ENCODE measurements at regions not wholly inside any gene's neighbourhood (a gene's known extent, or its start where the extent isn't known, plus 50 kb on each side); places are given as distances from the start of the nearest gene placed in this dataset.

GRCh38 chr2:43019536-43020183, 206.7 kb downstream of the ZFP36L2 start:
- Histone ChIP-seq H3K9ac (ENCODE audit: low read depth in 1 of 2, low read length in 2 of 2) (no peak overlapping the region), H3K27ac (ENCODE audit: low read depth in 1 of 2, low read length in 2 of 2) (no peak overlapping the region), H3K4me3 (ENCODE audit: low read depth in 1 of 3, low read length in 3 of 3) (no peak overlapping the region), H3K36me3 (ENCODE audit: control insufficient read depth in 4 of 4, insufficient read depth in 3 of 4, low read depth in 1 of 4, low read length in 3 of 4) (no peaks in the 10 kb centered on the region), H3K4me1 (ENCODE audit: control insufficient read depth in 4 of 4, insufficient read depth in 4 of 4, low read length in 3 of 4) (peaks cover 2 to 16% (median 12%) of the 10 kb centered on the region in 4 donors), H3K27me3 (ENCODE audit: control insufficient read depth in 4 of 4, insufficient read depth in 4 of 4, low read length in 3 of 4) (no peaks in the 10 kb centered on the region), H3K9me3 (ENCODE audit: control insufficient read depth in 4 of 4, low read length in 3 of 4) (peaks cover 0 to 5% (median 1%) of the 10 kb centered on the region in 4 donors)
- DNase-seq (ENCODE audit: low spot score) = no peak
- WGBS = 97% methylated on average over 7 of the region's 7 CpGs
- TF ChIP-seq FOXA1 (IDR thresholded peaks at IDR 0.05) (no peak), YY1 (IDR thresholded peaks at IDR 0.05) (no peak), NR2F2 (IDR thresholded peaks at IDR 0.05) (no peak), HNF4A (conservative IDR thresholded peaks at IDR 0.05) (no peak), SP1 (IDR thresholded peaks at IDR 0.05) (no peak), ZBTB33 (IDR thresholded peaks at IDR 0.05) (no peak), CTCF (IDR thresholded peaks at IDR 0.05; ENCODE audit: low read depth, low read length, missing input control) (no peak), JUND (IDR thresholded peaks at IDR 0.05) (no peak), TAF1 (conservative IDR thresholded peaks at IDR 0.05) (no peak)

- 88% methylated on average over 5 of the region's 5 CpGs for WGBS
These were observed 207.4 kb downstream of the ZFP36L2 start for GRCh38 chr2:43019025-43019367.

More at GRCh38 chr2:43019025-43019367, 207.4 kb downstream of the ZFP36L2 start:
- H3K27me3 ChIP-seq (ENCODE audit: control insufficient read depth in 4 of 4, insufficient read depth in 4 of 4, low read length in 3 of 4) = no peaks in the 10 kb centered on the region
- H3K9me3 ChIP-seq (ENCODE audit: control insufficient read depth in 4 of 4, low read length in 3 of 4) = peaks cover 0 to 5% (median 1%) of the 10 kb centered on the region in 4 donors
- H3K36me3 ChIP-seq (ENCODE audit: control insufficient read depth in 4 of 4, insufficient read depth in 3 of 4, low read depth in 1 of 4, low read length in 3 of 4) = no peaks in the 10 kb centered on the region
- H3K9ac ChIP-seq (ENCODE audit: low read depth in 1 of 2, low read length in 2 of 2) = no peak overlapping the region
- TF ChIP-seq HNF4A (conservative IDR thresholded peaks at IDR 0.05) (no peak), TAF1 (conservative IDR thresholded peaks at IDR 0.05) (no peak), CTCF (IDR thresholded peaks at IDR 0.05; ENCODE audit: low read depth, low read length, missing input control) (no peak), FOXA2 (IDR thresholded peaks at IDR 0.05) (no peak), GABPA (IDR thresholded peaks at IDR 0.05 in 1 of 2, conservative IDR thresholded peaks at IDR 0.05 in 1 of 2) (no peak), FOXA1 (IDR thresholded peaks at IDR 0.05) (no peak), JUND (IDR thresholded peaks at IDR 0.05) (no peak), RAD21 (IDR thresholded peaks at IDR 0.05) (no peak), EGR1 (IDR thresholded peaks at IDR 0.05; ENCODE audit: low read depth in 2 of 2) (no peak), HNF4G (IDR thresholded peaks at IDR 0.05) (no peak), SP1 (IDR thresholded peaks at IDR 0.05) (no peak), REST (IDR thresholded peaks at IDR 0.05) (no peak), YY1 (IDR thresholded peaks at IDR 0.05) (no peak), NR2F2 (IDR thresholded peaks at IDR 0.05) (no peak), RXRA (IDR thresholded peaks at IDR 0.05) (no peak), ZBTB33 (IDR thresholded peaks at IDR 0.05) (no peak), ATF3 (IDR thresholded peaks at IDR 0.05) (no peak)
- TF ChIP-seq, protein P1, sequence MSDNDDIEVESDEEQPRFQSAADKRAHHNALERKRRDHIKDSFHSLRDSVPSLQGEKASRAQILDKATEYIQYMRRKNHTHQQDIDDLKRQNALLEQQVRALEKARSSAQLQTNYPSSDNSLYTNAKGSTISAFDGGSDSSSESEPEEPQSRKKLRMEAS (IDR thresholded peaks at IDR 0.05) = no peak
- peaks cover 2 to 14% (median 12%) of the 10 kb centered on the region in 4 donors for H3K4me1 ChIP-seq (ENCODE audit: control insufficient read depth in 4 of 4, insufficient read depth in 4 of 4, low read length in 3 of 4)
- no peak overlapping the region for H3K27ac ChIP-seq (ENCODE audit: low read depth in 1 of 2, low read length in 2 of 2)
- H3K4me3 ChIP-seq (ENCODE audit: low read depth in 1 of 3, low read length in 3 of 3) = no peak overlapping the region
- DNase-seq (ENCODE audit: low spot score) = no peak

All from liver (tissue), 8 donors.